ENCODE measurements at regions not wholly inside any gene's neighbourhood (a gene's known extent, or its start where the extent isn't known, plus 50 kb on each side); places are given as distances from the start of the nearest gene placed in this dataset.

GRCh38 chr6:3584606-3585005, 127.8 kb upstream of the SLC22A23 start:
- DNase-seq = no peak

GRCh38 chr6:3581469-3581868, 124.6 kb upstream of the SLC22A23 start:
- no peak for DNase-seq

GRCh38 chr6:3579652-3580175, 122.9 kb upstream of the SLC22A23 start:
- no peak for DNase-seq

GRCh38 chr6:3578981-3579380, 122.1 kb upstream of the SLC22A23 start:
- no peak for DNase-seq

GRCh38 chr6:3577517-3577916, 120.7 kb upstream of the SLC22A23 start:
- no peak for DNase-seq

- no peak for DNase-seq
Measured at GRCh38 chr6:3575701-3576100, 118.9 kb upstream of the SLC22A23 start.

GRCh38 chr6:3575166-3575565, 118.3 kb upstream of the SLC22A23 start:
- no peak for DNase-seq

- no peak for DNase-seq
Measured at GRCh38 chr6:3573670-3574069, 116.8 kb upstream of the SLC22A23 start.

GRCh38 chr6:3571836-3572235, 115.0 kb upstream of the SLC22A23 start:
- DNase-seq = no peak

GRCh38 chr6:3571250-3571681, 114.4 kb upstream of the SLC22A23 start:
- DNase-seq = no peak

GRCh38 chr6:3569816-3570215, 113.0 kb upstream of the SLC22A23 start:
- DNase-seq = no peak

GRCh38 chr6:3568396-3569082, 111.7 kb upstream of the SLC22A23 start:
- DNase-seq = no peak

GRCh38 chr6:3566812-3567211, 110.0 kb upstream of the SLC22A23 start:
- DNase-seq = no peak

GRCh38 chr6:3565291-3565690, 108.4 kb upstream of the SLC22A23 start:
- no peak for DNase-seq

GRCh38 chr6:3561725-3562124, 104.9 kb upstream of the SLC22A23 start:
- DNase-seq = no peak

- DNase-seq = no peak
Measured at GRCh38 chr6:3560211-3560610, 103.4 kb upstream of the SLC22A23 start.

- no peak for DNase-seq
Measured at GRCh38 chr6:3559561-3559960, 102.7 kb upstream of the SLC22A23 start.

- no peak for DNase-seq
Measured at GRCh38 chr6:3557336-3557735, 100.5 kb upstream of the SLC22A23 start.

- DNase-seq = no peak
Measured at GRCh38 chr6:3553254-3553653, 96.4 kb upstream of the SLC22A23 start.

- DNase-seq = no peak
Measured at GRCh38 chr6:3551716-3552511, 95.1 kb upstream of the SLC22A23 start.

GRCh38 chr6:3549314-3549940, 92.6 kb upstream of the SLC22A23 start:
- DNase-seq = no peak

GRCh38 chr6:3546121-3546520, 89.3 kb upstream of the SLC22A23 start:
- no peak for DNase-seq

- DNase-seq = no peak
Measured at GRCh38 chr6:3545156-3545555, 88.3 kb upstream of the SLC22A23 start.

Measured in AML-193 (cell line).